ENCODE measurements at regions not wholly inside any gene's neighbourhood (a gene's known extent, or its start where the extent isn't known, plus 50 kb on each side); places are given as distances from the start of the nearest gene placed in this dataset.

- TF ChIP-seq CTCF (IDR thresholded peaks at IDR 0.05) = no peak
Measured at GRCh38 chr1:65650682-65651081, 142.0 kb upstream of the PDE4B start.

GRCh38 chr1:65658122-65658521 lies 134.6 kb upstream of the PDE4B start:
- no peak for TF ChIP-seq CTCF (IDR thresholded peaks at IDR 0.05)

GRCh38 chr1:65668368-65668767 lies 124.3 kb upstream of the PDE4B start:
- TF ChIP-seq CTCF (IDR thresholded peaks at IDR 0.05) = no peak

- no peak for TF ChIP-seq CTCF (IDR thresholded peaks at IDR 0.05)
Measured at GRCh38 chr1:65670518-65670917, 122.2 kb upstream of the PDE4B start.

GRCh38 chr1:65674522-65674921 lies 118.2 kb upstream of the PDE4B start:
- no peak for TF ChIP-seq CTCF (IDR thresholded peaks at IDR 0.05)

DNA sequence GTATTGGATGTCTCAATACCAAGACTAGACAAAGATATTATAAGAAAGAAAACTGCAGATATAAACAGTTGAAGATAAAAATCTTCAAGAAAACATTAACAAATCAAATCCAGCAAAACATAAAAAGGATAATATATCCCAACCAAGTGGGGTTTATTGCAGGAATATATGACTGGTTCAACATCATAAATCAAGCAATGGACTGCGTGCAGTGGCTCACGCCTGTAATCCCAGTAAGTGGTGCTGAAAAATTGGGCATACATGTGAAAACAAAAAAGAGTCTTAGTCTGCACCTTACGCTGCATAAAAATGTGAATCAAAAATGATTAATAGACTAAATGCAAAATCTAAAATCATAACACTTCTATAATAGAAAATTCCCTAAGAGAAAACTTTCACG lies 112.9 kb upstream of the PDE4B start:
- TF ChIP-seq CTCF (IDR thresholded peaks at IDR 0.05) = no peak

- TF ChIP-seq CTCF (IDR thresholded peaks at IDR 0.05) = no peak
Measured at GRCh38 chr1:65681096-65681495, 111.6 kb upstream of the PDE4B start.

DNA sequence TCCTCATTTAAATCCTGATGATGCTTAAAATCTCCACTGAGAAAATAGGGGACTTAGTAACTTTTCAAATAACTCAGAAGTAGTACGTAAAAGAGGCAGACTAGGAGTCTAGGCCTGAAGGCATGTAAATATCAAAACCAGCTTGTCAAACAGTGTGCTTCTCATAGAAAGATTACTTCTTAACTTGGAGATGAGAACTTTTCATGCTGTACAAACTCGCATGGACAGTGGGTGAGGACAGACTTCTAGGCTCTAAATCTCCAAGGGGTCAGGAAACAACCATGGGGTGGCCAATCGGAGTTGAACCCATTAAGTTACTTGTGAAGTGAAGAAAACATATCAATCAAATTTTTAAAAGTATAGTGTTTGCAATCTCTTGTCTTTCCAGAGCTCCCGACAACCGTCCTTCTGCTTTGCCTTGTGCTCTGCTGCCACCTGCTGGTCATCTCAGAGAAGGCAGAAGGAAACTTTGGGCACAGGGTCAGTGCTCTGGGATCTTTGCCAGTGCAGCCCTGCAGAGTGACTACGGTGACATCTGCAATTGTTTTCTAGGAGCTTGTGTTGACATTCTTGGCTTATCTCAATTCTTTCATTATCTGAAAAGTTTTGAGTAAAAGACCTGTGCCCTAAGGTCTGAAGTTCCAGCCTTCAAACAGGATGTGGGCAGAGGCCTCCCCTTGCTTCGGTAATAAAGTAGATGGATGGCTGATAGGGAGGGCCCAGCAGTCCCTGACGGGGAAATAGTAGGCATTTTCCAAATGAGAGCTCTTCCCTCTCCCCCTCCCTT lies 105.1 kb upstream of the PDE4B start:
- TF ChIP-seq CTCF (IDR thresholded peaks at IDR 0.05) = peak; percentile 86

All from LNCAP (cell line).